Thyroid gland (tissue), 4 donors: ENCODE measurements at regions not wholly inside any gene's neighbourhood (a gene's known extent, or its start where the extent isn't known, plus 50 kb on each side); places are given as distances from the start of the nearest gene placed in this dataset.

Experiments
- DNase-seq, 2 donors: peaks; one replicate each; pipeline ENCODE4 v3.0.0-alpha.2; 2019
- H3K27ac ChIP-seq, 3 donors: fragments of 200-600 bp; sonication (generic); 1 replicate in 2 of 3; 2 replicates in 1 of 3; pipeline ENCODE4 v1.5.1; 2016 to 2019; ENCODE audit warnings: mild to moderate bottlenecking in 1 of 3, moderate library complexity in 1 of 3
- H3K27me3 ChIP-seq: fragments of 200-600 bp; sonication (generic); one replicate; pipeline ENCODE4 v1.5.1; 2019
- H3K36me3 ChIP-seq, 2 donors: fragments of 200-600 bp; sonication (generic); one replicate each; pipeline ENCODE4 v1.5.1; 2016 to 2019
- H3K4me1 ChIP-seq, 2 donors: fragments of 200-600 bp; sonication (generic); one replicate each; pipeline ENCODE4 v1.5.1; 2017 to 2019
- H3K4me3 ChIP-seq, 3 donors: fragments of 200-600 bp; sonication (generic); replicated peaks in 1 of 3; 1 replicate in 2 of 3; 2 replicates in 1 of 3; pipeline ENCODE4 v1.5.1; 2016; ENCODE audit warnings: mild to moderate bottlenecking in 1 of 3
- H3K9me3 ChIP-seq: fragments of 200-600 bp; sonication (generic); one replicate; pipeline ENCODE4 v1.5.1; 2017
- CTCF ChIP-seq, 6 experiments: fragments of 200-600 bp in 3 of 6; fragments of 450-650 bp in 3 of 6; sonication (generic) in 3 of 6; IDR thresholded peaks; one replicate each; pipeline ENCODE4 v1.5.1; 2016 to 2019; ENCODE audit warnings: antibody characterized with exemption in 6 of 6, mild to moderate bottlenecking in 2 of 6, inconsistent platforms in 1 of 6, moderate library complexity in 1 of 6
- POLR2A ChIP-seq, 2 donors: fragments of 450-650 bp; IDR thresholded peaks; one replicate each; pipeline ENCODE4 v1.6.1; 2017; ENCODE audit warnings: antibody characterized with exemption in 2 of 2, mild to moderate bottlenecking in 2 of 2, moderate library complexity in 1 of 2
- WGBS, 2 donors: methylation state at CpG; one replicate each; pipeline ENCODE4 v1.1.5; 2017; 5-methylcytosine and 5-hydroxymethylcytosine counted together
- intact Hi-C: fragments of 100-400 bp; cut with DNase I; formaldehyde crosslinking; loops from one replicate; pipeline ENCODE4 v1.15.1; 2023

GRCh38 chr1:177443003-177443402 lies 272.2 kb downstream of the BRINP2 start:
- Histone ChIP-seq H3K4me3 (no peak overlapping the region), H3K4me1 (no peaks in the 10 kb centered on the region), H3K27me3 (no peaks in the 10 kb centered on the region), H3K9me3 (no peaks in the 10 kb centered on the region), H3K27ac (no peak overlapping the region), H3K36me3 (no peaks in the 10 kb centered on the region)
- intact Hi-C loops: no loop called here
- TF ChIP-seq POLR2A (IDR thresholded peaks at IDR 0.05) (no peak), CTCF (IDR thresholded peaks at IDR 0.05) (no peak)
- DNase-seq: no peak
- WGBS, 2 donors: 89% methylated on average over 3 of the region's 3 CpGs

GRCh38 chr1:177442584-177442983 lies 271.8 kb downstream of the BRINP2 start:
- no peak overlapping the region for H3K27ac ChIP-seq
- intact Hi-C loops: no loop called here
- H3K4me1 ChIP-seq: no peaks in the 10 kb centered on the region
- no peak for DNase-seq
- no peaks in the 10 kb centered on the region for H3K27me3 ChIP-seq
- no peaks in the 10 kb centered on the region for H3K9me3 ChIP-seq
- no peak overlapping the region for H3K4me3 ChIP-seq
- 64 to 76% methylated on average over 6 of the region's 6 CpGs for WGBS, 2 donors
- H3K36me3 ChIP-seq: no peaks in the 10 kb centered on the region
- TF ChIP-seq POLR2A (IDR thresholded peaks at IDR 0.05) (no peak), CTCF (IDR thresholded peaks at IDR 0.05) (no peak)

- no peaks in the 10 kb centered on the region for H3K9me3 ChIP-seq
Observed at GRCh38 chr1:177441281-177441680, 270.5 kb downstream of the BRINP2 start.

GRCh38 chr1:177440821-177441220 lies 270.1 kb downstream of the BRINP2 start:
- no peak overlapping the region for H3K27ac ChIP-seq
- H3K27me3 ChIP-seq: no peaks in the 10 kb centered on the region
- no peak for DNase-seq
- H3K36me3 ChIP-seq: no peaks in the 10 kb centered on the region
- intact Hi-C loops: no loop called here
- no peaks in the 10 kb centered on the region for H3K9me3 ChIP-seq
- 81 to 89% methylated on average over 4 of the region's 4 CpGs for WGBS, 2 donors
- TF ChIP-seq POLR2A (IDR thresholded peaks at IDR 0.05) (no peak), CTCF (IDR thresholded peaks at IDR 0.05) (no peak)
- no peaks in the 10 kb centered on the region for H3K4me1 ChIP-seq
- H3K4me3 ChIP-seq: no peak overlapping the region

More at GRCh38 chr1:177441281-177441680, 270.5 kb downstream of the BRINP2 start:
- intact Hi-C loops: no loop called here
- DNase-seq: no peak
- H3K36me3 ChIP-seq: no peaks in the 10 kb centered on the region
- WGBS, 2 donors: 77 to 86% methylated on average over 1 of the region's 1 CpG
- no peaks in the 10 kb centered on the region for H3K27me3 ChIP-seq
- no peaks in the 10 kb centered on the region for H3K4me1 ChIP-seq
- H3K27ac ChIP-seq: no peak overlapping the region
- no peak overlapping the region for H3K4me3 ChIP-seq
- TF ChIP-seq POLR2A (IDR thresholded peaks at IDR 0.05) (no peak), CTCF (IDR thresholded peaks at IDR 0.05) (no peak)

- H3K27me3 ChIP-seq: no peaks in the 10 kb centered on the region
- no peak for DNase-seq
- H3K9me3 ChIP-seq: no peaks in the 10 kb centered on the region
- no peaks in the 10 kb centered on the region for H3K36me3 ChIP-seq
- no peak overlapping the region for H3K27ac ChIP-seq
- H3K4me1 ChIP-seq: no peaks in the 10 kb centered on the region
- intact Hi-C loops: no loop called here
- no peak overlapping the region for H3K4me3 ChIP-seq
- TF ChIP-seq CTCF (IDR thresholded peaks at IDR 0.05) (no peak), POLR2A (IDR thresholded peaks at IDR 0.05) (no peak)
Observed at GRCh38 chr1:177439301-177439700, 268.5 kb downstream of the BRINP2 start.
